ENCODE measurements at regions not wholly inside any gene's neighbourhood (a gene's known extent, or its start where the extent isn't known, plus 50 kb on each side); places are given as distances from the start of the nearest gene placed in this dataset.

- WGBS, 2 donors: 78 to 79% methylated on average over 1 of the region's 1 CpG
- no peak overlapping the region for H3K27ac ChIP-seq
- intact Hi-C loops (cut with DNase I): no loop called here
- no peaks in the 10 kb centered on the region for H3K27me3 ChIP-seq
- DNase-seq: no peak
- no peak overlapping the region for H3K4me3 ChIP-seq
- no peaks in the 10 kb centered on the region for H3K4me1 ChIP-seq
- H3K36me3 ChIP-seq (replicated peaks in 1 of 2; ENCODE audit: insufficient read depth in 1 of 2, low read depth in 2 of 2): no peaks in the 10 kb centered on the region
- TF ChIP-seq CTCF (IDR thresholded peaks at IDR 0.05): no peak
- TF ChIP-seq POLR2A (IDR thresholded peaks at IDR 0.05): no peak
- no peaks in the 10 kb centered on the region for H3K9me3 ChIP-seq
- no peak for ATAC-seq
These were observed 337.6 kb upstream of the TRIB2 start for GRCh38 chr2:12379143-12379542.

GRCh38 chr2:12381543-12382325 lies 335.0 kb upstream of the TRIB2 start:
- Histone ChIP-seq H3K27ac (no peak overlapping the region), H3K27me3 (no peaks in the 10 kb centered on the region), H3K4me1 (no peaks in the 10 kb centered on the region), H3K36me3 (replicated peaks in 1 of 2; ENCODE audit: insufficient read depth in 1 of 2, low read depth in 2 of 2) (no peaks in the 10 kb centered on the region), H3K4me3 (no peak overlapping the region), H3K9me3 (no peaks in the 10 kb centered on the region)
- DNase-seq: no peak
- ATAC-seq: no peak
- WGBS, 2 donors: 61 to 75% methylated on average over 2 of the region's 2 CpGs
- intact Hi-C loops (cut with DNase I): no loop called here
- no peak for TF ChIP-seq POLR2A (IDR thresholded peaks at IDR 0.05)
- TF ChIP-seq CTCF (IDR thresholded peaks at IDR 0.05): no peak

- WGBS, 2 donors: 57 to 78% methylated on average over 4 of the region's 4 CpGs
- Histone ChIP-seq H3K27ac (no peak overlapping the region), H3K9me3 (no peaks in the 10 kb centered on the region), H3K4me3 (no peak overlapping the region), H3K27me3 (no peaks in the 10 kb centered on the region), H3K4me1 (no peaks in the 10 kb centered on the region), H3K36me3 (replicated peaks in 1 of 2; ENCODE audit: insufficient read depth in 1 of 2, low read depth in 2 of 2) (no peaks in the 10 kb centered on the region)
- intact Hi-C loops (cut with DNase I): no loop called here
- TF ChIP-seq POLR2A (IDR thresholded peaks at IDR 0.05) (no peak), CTCF (IDR thresholded peaks at IDR 0.05) (no peak)
- ATAC-seq (no peak), DNase-seq (no peak)
These were observed 334.4 kb upstream of the TRIB2 start for GRCh38 chr2:12382366-12382765.

GRCh38 chr2:12389344-12390045 lies 327.2 kb upstream of the TRIB2 start:
- H3K27me3 ChIP-seq: no peaks in the 10 kb centered on the region
- no peaks in the 10 kb centered on the region for H3K36me3 ChIP-seq (replicated peaks in 1 of 2; ENCODE audit: insufficient read depth in 1 of 2, low read depth in 2 of 2)
- DNase-seq (no peak), ATAC-seq (no peak)
- H3K9me3 ChIP-seq: no peaks in the 10 kb centered on the region
- 73 to 75% methylated on average over 9 of the region's 9 CpGs for WGBS, 2 donors
- no peak overlapping the region for H3K4me3 ChIP-seq
- no peak overlapping the region for H3K27ac ChIP-seq
- H3K4me1 ChIP-seq: no peaks in the 10 kb centered on the region
- TF ChIP-seq POLR2A (IDR thresholded peaks at IDR 0.05): no peak
- TF ChIP-seq CTCF (IDR thresholded peaks at IDR 0.05): no peak
- intact Hi-C loops (cut with DNase I): no loop called here
